GM13976 (cell line): ENCODE measurements at regions not wholly inside any gene's neighbourhood (a gene's known extent, or its start where the extent isn't known, plus 50 kb on each side); places are given as distances from the start of the nearest gene placed in this dataset.
"Not testable (repeated sequence)": the region's sequence is repeated elsewhere in the genome, so short reads cannot be mapped to it uniquely, and the experiment has no call there.

Experiments used
- DNase-seq: peaks from one replicate; pipeline ENCODE4 v3.0.0; 2012; ENCODE audit warnings: low spot score
- in situ Hi-C: fragments of 300-500 bp; cut with MboI; formaldehyde crosslinking; loops from one replicate; pipeline ENCODE4 v1.12.0; 2022; ENCODE audit warnings: low sequenced_read_pairs, mixed read lengths, inconsistent platforms; ENCODE audit not compliant: unreplicated experiment
- TF ChIP-seq, protein P1 (sequence below): IDR thresholded peaks from 2 replicates; pipeline ENCODE4 v1.5.1; 2012; ENCODE audit warnings: borderline replicate concordance, mild to moderate bottlenecking; ENCODE audit not compliant: insufficient read depth; ENCODE audit errors: extremely low read depth, missing control alignments, control extremely low read depth

DNA sequence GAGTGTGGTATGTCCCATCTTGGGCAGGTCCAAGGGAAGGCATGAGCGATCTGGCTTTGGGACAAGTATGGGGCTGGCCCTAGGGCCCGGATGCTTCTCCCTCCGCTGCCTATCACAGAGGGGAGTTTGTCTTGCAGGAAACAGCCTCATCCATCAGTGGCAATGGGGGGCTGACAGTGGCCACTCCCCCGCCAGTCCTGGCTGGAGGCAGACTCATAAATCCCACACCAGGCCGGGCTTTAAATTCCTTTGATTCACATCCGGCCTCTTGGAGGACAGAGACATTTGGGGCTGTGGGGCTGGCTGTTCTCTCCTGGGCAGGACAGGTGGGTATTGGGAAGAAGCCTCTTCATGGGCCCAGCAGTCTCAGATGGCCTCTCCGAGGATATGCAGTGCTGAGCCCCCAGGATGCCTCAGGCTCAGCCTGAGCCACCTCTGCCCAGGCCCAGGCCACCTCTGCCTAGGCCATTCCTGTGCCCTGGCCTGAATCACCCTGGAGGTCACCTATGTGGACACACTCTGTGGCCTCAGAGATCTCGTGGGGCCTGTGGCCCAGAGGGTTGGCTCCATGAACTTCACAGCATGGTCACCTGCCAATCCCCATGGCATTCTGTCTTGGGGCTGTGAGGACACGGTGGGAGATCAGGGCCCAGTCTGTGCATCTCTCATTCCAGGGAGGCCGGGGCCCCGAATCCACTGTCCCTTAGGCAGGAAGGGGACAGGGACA lies 84.2 kb upstream of the GOLGA6L4 start:
- TF ChIP-seq, protein P1, sequence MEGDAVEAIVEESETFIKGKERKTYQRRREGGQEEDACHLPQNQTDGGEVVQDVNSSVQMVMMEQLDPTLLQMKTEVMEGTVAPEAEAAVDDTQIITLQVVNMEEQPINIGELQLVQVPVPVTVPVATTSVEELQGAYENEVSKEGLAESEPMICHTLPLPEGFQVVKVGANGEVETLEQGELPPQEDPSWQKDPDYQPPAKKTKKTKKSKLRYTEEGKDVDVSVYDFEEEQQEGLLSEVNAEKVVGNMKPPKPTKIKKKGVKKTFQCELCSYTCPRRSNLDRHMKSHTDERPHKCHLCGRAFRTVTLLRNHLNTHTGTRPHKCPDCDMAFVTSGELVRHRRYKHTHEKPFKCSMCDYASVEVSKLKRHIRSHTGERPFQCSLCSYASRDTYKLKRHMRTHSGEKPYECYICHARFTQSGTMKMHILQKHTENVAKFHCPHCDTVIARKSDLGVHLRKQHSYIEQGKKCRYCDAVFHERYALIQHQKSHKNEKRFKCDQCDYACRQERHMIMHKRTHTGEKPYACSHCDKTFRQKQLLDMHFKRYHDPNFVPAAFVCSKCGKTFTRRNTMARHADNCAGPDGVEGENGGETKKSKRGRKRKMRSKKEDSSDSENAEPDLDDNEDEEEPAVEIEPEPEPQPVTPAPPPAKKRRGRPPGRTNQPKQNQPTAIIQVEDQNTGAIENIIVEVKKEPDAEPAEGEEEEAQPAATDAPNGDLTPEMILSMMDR = no peak
- DNase-seq = no peak
- in situ Hi-C loops = no loop called here

DNA sequence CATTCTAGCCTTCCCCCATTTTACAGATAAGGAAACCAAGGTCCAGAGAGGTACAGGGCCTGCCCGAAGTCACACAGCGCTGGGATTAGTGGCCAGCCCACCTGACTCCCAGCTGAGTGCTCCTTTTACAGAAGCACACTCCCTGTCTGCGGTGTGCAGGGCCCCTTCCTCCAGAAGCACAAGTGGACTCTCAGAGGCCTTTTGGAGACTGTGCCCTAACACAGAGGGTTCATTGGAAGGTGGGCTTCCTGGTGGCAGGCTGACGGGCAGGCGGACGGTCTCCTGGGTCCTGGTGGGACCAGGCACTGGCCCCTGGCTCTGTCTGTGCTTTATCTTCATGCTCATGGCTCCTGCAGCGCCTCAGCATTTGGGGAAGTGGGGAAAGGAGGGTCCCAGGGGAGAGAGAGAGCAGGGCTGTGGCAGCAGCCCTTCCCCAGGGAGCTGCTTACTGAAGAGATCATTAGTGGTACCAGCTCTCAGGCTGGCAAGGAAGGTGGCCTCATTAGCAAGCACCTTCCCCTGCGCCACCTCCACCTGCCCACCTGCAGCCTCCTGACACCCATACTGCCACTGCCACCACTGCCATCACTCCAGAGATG lies 83.1 kb upstream of the GOLGA6L4 start:
- DNase-seq, in situ Hi-C loops: not testable (repeated sequence)

DNA sequence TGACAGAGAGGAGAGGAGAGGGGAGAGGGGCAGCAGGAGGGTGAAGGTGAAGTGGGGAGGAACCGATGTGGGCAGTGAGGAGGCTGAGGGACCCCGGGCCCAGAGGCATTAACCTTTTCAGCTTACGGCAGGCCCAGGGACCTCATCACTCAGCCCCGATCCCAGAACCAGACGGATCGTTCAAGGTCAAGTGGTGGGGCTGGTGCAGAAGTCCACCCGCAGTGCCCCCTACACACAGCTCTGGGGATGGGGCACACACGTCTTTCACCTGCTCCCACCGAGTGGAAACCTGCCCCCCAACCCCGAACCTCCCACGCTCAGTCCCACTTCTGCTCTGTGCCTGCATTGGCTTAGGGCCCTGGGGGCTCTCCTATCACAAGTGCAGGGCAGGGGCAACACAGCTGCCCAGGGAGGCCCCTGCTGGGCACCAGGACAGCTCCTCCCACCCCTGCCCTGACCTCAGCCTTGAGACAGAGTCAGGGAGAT lies 81.9 kb upstream of the GOLGA6L4 start:
- in situ Hi-C loops, DNase-seq: not testable (repeated sequence)

DNA sequence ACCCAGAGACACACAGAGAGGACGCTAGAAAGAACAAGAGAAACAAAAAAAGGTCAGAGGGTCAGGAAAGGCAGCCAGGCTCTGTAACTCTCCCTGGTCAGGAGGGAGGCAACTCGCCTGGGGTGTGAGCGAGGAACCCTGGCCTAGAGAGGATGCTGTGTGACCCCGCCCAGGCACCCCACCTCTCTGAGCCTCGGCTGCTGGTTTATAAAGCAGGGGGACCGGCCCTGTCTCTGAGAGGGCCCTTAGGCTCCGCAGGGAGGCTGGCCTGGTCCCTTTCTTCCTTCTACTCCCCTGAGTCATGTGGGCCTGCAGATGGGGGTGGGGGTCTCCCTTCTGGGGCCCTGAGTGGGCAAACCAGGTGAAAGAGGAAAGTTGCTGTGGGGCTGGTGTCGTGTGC lies 81.3 kb upstream of the GOLGA6L4 start:
- DNase-seq, in situ Hi-C loops: not testable (repeated sequence)

DNA sequence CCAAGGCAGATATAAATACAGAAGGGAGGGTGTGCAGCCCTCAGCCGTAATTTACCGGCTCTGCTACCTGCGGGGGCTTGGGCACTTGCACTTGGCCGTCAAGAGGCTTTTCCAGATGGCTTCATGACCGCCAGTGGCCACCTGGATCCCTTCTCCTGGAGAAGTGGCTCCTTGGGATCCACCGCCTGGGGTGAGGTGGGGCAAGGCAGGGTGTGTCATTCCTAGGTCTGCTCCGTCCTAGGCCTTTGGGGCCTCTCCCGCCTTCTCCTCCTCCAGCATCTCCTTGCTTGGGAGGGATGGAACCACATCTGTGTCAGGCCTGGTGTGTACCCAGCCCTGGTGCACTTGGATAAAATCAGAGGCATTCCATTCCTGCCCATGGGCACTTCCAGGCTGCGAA lies 80.8 kb upstream of the GOLGA6L4 start:
- in situ Hi-C loops, DNase-seq: not testable (repeated sequence)

DNA sequence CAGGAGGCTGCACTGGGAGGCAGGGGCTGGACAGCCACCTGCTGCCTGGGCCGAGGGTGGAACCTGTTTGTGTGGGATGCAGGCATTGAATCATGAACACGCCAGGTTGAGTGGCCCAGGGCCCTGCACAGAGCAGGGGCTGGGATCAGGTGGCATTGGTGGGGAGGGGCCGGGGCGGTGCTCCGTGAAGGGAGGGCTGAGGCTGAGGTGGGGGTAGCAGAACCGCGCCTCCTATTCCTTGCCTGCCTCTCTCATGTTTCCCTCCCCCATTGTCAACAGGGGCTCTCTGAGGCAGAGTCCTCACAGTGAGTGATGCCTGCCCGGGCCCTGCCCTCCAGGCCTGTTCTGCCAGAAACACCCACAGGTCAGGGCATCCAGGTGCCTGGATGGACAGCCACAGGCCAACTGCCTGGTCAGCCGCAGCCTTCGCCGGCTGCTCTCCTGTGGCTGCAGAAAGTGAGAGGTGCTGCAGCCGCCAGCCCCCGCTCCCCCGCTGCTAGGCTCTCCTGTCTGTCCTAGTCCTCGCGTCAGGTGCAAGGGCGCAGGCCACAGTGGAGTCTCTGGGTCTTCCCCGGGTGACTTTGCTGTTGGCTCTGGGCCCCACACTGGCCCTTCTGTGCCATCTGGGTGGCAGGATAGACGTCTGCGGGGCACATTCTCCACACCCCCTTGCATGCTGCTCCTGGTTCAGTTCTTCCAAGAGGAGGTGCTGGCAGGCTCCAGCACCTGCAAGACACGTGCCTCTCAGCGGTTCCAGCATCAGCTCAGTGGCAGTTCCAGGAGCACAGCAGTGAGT lies 79.6 kb upstream of the GOLGA6L4 start:
- in situ Hi-C loops, DNase-seq: not testable (repeated sequence)

DNA sequence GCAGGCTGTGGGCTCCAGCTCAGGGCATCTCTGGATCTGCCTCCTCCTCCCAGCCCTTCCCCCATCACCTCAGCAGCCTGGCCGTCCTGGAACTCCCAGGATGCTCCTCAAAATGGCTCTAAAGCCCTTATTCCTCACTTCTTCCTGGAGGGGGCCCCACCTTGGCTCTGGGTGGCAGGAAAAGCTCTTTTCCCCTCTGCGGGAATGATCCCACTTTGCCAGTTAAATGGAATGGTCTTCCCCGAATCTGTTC lies 79.1 kb upstream of the GOLGA6L4 start:
- in situ Hi-C loops, DNase-seq: not testable (repeated sequence)

DNA sequence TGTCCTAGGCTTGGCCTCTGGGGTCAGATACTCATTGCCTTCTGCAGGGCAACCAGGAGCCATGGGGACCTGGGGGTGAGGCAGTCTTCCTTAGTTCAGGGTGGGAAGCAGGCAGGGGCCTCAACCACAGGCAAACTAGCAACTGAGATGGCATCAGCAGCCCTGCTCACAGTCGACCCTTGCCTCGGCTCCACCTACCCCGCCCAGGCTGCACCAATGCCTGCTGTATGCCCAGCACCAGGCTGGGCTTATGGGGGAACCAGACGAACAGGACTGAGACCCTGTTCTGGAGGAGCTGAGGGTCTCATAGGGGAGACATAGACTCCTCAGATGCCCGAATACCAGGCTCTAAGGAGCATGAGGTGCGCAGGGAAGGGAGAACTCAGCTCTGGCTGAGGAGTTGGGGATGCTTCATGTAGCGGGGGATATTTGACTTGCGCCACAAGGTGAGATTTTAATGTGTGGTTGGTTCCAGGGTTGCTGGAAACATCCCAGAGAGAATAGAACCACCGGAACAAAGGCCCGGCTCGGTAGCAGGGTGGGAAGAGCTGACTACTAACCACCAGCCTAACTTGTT lies 78.4 kb upstream of the GOLGA6L4 start:
- DNase-seq, in situ Hi-C loops: not testable (repeated sequence)

DNA sequence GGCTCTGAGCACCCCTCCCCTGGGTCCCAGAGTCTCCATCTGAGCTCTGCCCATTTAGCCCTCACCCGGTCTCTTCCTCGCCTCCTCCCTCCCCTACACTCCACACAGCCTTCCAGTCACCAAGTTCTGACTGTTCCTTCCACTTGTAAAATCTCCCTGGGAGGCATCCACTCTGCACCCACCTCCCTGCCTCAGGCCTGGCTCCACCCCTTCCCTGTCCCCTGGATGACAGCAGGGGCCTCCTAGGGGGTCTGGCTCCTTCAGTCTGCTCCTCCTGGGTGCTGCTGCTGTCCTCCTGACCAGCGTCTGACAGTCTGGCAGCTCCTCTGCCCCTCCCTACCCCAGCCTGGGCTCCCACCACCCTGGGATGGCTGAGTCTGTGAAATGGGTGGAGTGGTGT lies 77.7 kb upstream of the GOLGA6L4 start:
- DNase-seq, in situ Hi-C loops: not testable (repeated sequence)

DNA sequence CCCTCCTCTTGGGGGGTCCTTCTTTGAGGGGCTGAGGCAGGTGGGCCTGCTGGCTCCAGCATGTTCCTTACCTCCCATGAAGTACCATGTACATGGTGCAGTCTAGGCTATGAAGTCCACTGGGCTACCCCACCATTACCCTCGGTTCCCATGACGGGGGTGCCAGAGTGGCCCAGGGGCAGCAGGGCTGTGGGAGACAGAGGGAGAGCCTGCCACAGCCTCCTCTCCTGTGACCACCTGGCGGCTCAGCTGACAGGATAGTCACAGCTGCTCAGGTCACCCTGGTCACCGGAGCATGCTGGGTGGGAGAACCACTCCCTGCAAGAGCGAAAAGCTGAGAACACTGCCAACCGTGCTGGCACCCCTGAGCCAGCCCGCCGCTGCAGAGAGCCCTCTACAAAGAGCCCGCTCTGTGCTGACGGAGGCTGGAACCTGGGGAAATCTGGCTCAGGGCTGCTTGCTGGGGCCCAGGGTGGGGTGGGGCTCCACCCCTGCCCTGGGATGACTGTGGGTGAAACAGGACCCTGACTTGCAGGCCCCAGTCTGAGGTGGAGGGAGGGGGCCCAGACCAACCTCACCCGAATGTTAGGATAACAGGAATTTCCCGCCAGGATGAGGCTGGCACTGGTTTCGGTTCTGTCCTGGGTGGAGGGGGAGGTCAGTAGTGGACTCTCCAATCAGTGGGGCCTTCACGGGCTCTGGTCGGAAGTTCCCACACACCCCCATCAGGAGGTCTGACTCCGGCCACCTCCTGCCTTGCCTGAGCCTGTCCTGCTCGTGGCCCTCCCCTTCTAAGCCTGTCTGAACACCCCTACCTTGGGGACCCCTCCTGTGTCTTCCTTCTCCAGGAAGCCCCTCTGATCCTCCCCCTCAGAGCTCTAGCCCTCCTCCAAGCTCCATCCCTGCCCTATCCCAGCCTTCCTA lies 76.0 kb upstream of the GOLGA6L4 start:
- DNase-seq, in situ Hi-C loops: not testable (repeated sequence)

DNA sequence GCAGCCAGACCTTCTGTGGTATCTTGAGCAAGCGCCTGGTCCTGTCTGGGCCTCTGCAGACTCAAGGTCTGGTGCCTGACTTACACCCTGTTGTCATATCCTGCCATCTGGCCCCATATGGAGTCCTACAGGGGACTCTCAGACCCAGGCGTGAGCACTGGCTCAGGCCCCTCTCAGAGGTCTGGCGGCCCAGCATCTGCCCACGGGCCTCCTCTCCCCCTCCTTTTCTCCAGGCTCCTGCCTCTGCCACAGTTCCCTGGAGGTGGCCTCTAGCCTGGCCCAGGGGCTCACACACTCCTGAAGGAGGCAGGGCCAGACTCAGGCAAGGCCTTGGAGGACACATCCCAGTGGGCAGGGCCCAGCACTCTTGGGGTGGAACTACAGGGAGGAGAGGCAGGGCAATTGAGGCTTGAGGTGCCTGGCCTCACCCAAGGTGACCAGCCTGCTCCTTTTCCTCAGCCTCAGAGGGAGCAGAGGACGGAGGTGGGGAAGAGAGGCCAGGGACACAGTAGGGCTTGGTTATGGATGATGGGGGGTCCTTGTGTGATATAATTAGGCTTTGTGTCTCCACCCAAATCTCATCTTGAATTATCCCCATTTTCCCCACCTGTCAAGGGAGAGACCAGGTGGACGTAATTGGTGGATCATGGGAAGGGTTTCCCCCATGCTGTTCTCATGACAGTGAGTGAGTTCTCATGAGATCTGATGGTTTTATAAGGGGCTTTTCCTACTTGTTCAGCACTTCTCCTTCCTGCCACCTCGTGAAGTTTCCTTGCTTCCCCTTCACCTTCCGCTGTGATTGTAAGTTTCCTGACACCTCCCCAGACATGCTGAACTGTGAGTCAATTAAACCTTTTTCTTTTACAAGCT lies 70.9 kb upstream of the GOLGA6L4 start:
- in situ Hi-C loops, DNase-seq: not testable (repeated sequence)

DNA sequence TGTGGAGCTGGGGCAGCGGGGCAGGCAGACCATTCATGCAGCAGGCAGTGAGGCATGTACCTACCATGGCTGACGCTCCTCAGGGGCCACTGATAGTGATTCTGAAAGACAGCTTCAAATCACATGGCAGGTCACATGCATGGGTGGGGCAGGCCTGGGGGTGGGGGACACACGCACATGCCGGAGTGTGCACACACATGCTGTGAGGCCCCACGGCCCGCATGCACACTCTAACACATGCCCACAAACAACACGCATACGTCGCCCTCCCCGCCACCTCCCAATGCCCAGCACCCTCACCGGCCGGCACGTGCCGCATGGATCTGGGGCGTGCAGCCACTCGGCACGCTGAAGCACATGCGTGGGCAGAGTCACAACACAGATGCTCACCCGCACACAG lies 65.5 kb upstream of the GOLGA6L4 start:
- DNase-seq, in situ Hi-C loops: not testable (repeated sequence)

DNA sequence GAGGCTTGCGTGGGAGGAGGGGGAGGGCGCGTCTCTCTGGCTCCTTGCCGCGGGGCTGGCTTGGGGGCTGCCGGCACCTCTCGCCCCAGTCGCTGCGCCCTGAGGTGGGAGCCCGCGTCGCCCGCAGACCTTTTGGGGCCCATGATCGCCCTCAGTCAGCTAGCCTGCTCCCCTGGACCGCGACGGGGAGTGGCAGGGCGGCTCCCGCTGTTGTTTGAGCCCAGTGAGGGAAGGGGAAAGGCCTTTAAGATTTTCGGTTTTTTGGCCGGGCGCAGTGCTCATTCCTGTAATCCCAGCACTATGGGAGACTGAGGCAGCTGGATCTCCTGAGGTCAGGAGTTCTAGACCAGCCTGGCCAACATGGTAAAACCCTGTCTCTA lies 62.4 kb upstream of the GOLGA6L4 start:
- in situ Hi-C loops = not testable (repeated sequence)

More for the DNA sequence above, 62.4 kb upstream of the GOLGA6L4 start:
- not testable (repeated sequence) for DNase-seq
